Keratinocyte (primary cell): ENCODE measurements at regions not wholly inside any gene's neighbourhood (a gene's known extent, or its start where the extent isn't known, plus 50 kb on each side); places are given as distances from the start of the nearest gene placed in this dataset.
"Not testable (repeated sequence)": the region's sequence is repeated elsewhere in the genome, so short reads cannot be mapped to it uniquely, and the experiment has no call there.

ENCODE experiments used
- DNase-seq: peaks from one replicate; pipeline ENCODE4 v3.0.0-alpha.2; 2011; ENCODE audit warnings: low read depth, missing footprints, low spot score
- FAIRE-seq: peaks from 2 replicates; lab custom pipeline; 2011; peaks lifted over from hg19 to GRCh38; lab: Jason Lieb, UNC
- H2AFZ ChIP-seq: 2 replicates; pipeline ENCODE4 v1.6.0; 2012; ENCODE audit warnings: low read length, control low read depth, inconsistent platforms; ENCODE audit not compliant: control insufficient read depth
- H3K27ac ChIP-seq: 2 replicates; pipeline ENCODE4 v1.5.1; 2011; ENCODE audit warnings: low read length; ENCODE audit not compliant: control insufficient read depth, insufficient read depth
- H3K27me3 ChIP-seq: 3 replicates; pipeline ENCODE4 v1.6.0; 2011; ENCODE audit warnings: low read length; ENCODE audit not compliant: control insufficient read depth, insufficient read depth; ENCODE audit errors: extremely low read depth
- H3K36me3 ChIP-seq, 2 experiments: 2 replicates in 1 of 2; 3 replicates in 1 of 2; pipeline ENCODE4 v1.5.1; 2011; ENCODE audit warnings: low read length in 2 of 2, mild to moderate bottlenecking in 1 of 2; ENCODE audit not compliant: control insufficient read depth in 2 of 2, insufficient read depth in 2 of 2; ENCODE audit errors: extremely low read depth in 1 of 2
- H3K4me1 ChIP-seq: 3 replicates; pipeline ENCODE4 v1.5.1; 2011; ENCODE audit warnings: low read length; ENCODE audit not compliant: control insufficient read depth, insufficient read depth; ENCODE audit errors: extremely low read depth
- H3K4me2 ChIP-seq: 3 replicates; pipeline ENCODE4 v1.6.0; 2011; ENCODE audit warnings: low read depth, low read length; ENCODE audit not compliant: control insufficient read depth, insufficient read depth; ENCODE audit errors: extremely low read depth
- H3K4me3 ChIP-seq, 3 experiments: fragments of 200-600 bp in 1 of 3; sonication (generic) in 1 of 3; 2 replicates in 2 of 3; 3 replicates in 1 of 3; pipeline ENCODE4 v1.5.1; 2011 to 2016; ENCODE audit warnings: low read length in 3 of 3, mild to moderate bottlenecking in 3 of 3, control low read depth in 2 of 3, inconsistent platforms in 1 of 3, low read depth in 1 of 3, mixed read lengths in 1 of 3, mixed run types in 1 of 3, moderate library complexity in 1 of 3; ENCODE audit not compliant: control insufficient read depth in 2 of 3, insufficient read depth in 2 of 3; ENCODE audit errors: extremely low read depth in 1 of 3
- H3K79me2 ChIP-seq: 2 replicates; pipeline ENCODE4 v1.6.0; 2012; ENCODE audit warnings: low read length; ENCODE audit not compliant: control insufficient read depth, insufficient read depth
- H3K9ac ChIP-seq: 3 replicates; pipeline ENCODE4 v1.6.0; 2011; ENCODE audit warnings: low read length; ENCODE audit not compliant: control insufficient read depth, insufficient read depth; ENCODE audit errors: extremely low read depth
- H3K9me1 ChIP-seq: 3 replicates; pipeline ENCODE4 v1.6.0; 2011; ENCODE audit warnings: low read length; ENCODE audit not compliant: control insufficient read depth, insufficient read depth; ENCODE audit errors: extremely low read depth
- H3K9me3 ChIP-seq: 2 replicates; pipeline ENCODE4 v1.5.1; 2012; ENCODE audit warnings: low read depth, low read length; ENCODE audit not compliant: control insufficient read depth
- H4K20me1 ChIP-seq: 3 replicates; pipeline ENCODE4 v1.6.0; 2011; ENCODE audit warnings: low read length; ENCODE audit not compliant: control insufficient read depth, insufficient read depth; ENCODE audit errors: extremely low read depth
- CTCF ChIP-seq, 3 experiments: IDR thresholded peaks in 1 of 3; conservative IDR thresholded peaks in 1 of 3; optimal IDR thresholded peaks in 1 of 3; 2 replicates in 2 of 3; 3 replicates in 1 of 3; pipeline versions ENCODE3 to v1.5.1; 2011; ENCODE audit warnings: low read length in 3 of 3, mild to moderate bottlenecking in 3 of 3, moderate library complexity in 2 of 3, control low read depth in 1 of 3, inconsistent platforms in 1 of 3; ENCODE audit not compliant: insufficient read depth in 2 of 3; ENCODE audit errors: extremely low read depth in 1 of 3
- EZH2 ChIP-seq: IDR thresholded peaks from one replicate; pipeline ENCODE4 v1.6.1; 2012; ENCODE audit warnings: inconsistent platforms, mild to moderate bottlenecking, low read length, moderate library complexity
- dilution Hi-C: fragments of 300-500 bp; cut with MboI; formaldehyde crosslinking; loops from one replicate; pipeline ENCODE4 v1.7.0; 2020; ENCODE audit warnings: low sequenced_read_pairs; ENCODE audit not compliant: extremely low pct_ligation_motif_present

- dilution Hi-C loops, result no loop called here
- no peak overlapping the region for H3K9ac ChIP-seq
- no peak for FAIRE-seq
These were observed 186.2 kb downstream of the CYP26B1 start for GRCh38 chr2:71961289-71962027.

GRCh38 chr2:71959494-71959893 lies 188.2 kb downstream of the CYP26B1 start:
- Histone ChIP-seq H2AFZ (no peak overlapping the region), H3K27me3 (no peaks in the 10 kb centered on the region), H3K9ac (no peak overlapping the region), H3K27ac (no peak overlapping the region), H3K4me2 (no peak overlapping the region), H3K4me3 (no peak overlapping the region), H3K4me1 (no peaks in the 10 kb centered on the region), H3K9me1 (no peaks in the 10 kb centered on the region), H3K9me3 (no peaks in the 10 kb centered on the region), H4K20me1 (no peaks in the 10 kb centered on the region), H3K79me2 (no peaks in the 10 kb centered on the region), H3K36me3 (no peaks in the 10 kb centered on the region)
- TF ChIP-seq CTCF (optimal IDR thresholded peaks at IDR 0.05 in 1 of 3, IDR thresholded peaks at IDR 0.05 in 1 of 3, conservative IDR thresholded peaks at IDR 0.05 in 1 of 3; ENCODE audit: extremely low read depth in 1 of 3, insufficient read depth in 2 of 3, low read length in 3 of 3), result no peak
- no peak for DNase-seq
- dilution Hi-C loops, result no loop called here
- no peak for FAIRE-seq

More at GRCh38 chr2:71961289-71962027, 186.2 kb downstream of the CYP26B1 start:
- Histone ChIP-seq H3K27ac (no peak overlapping the region), H2AFZ (no peak overlapping the region), H3K4me2 (no peak overlapping the region), H3K36me3 (no peaks in the 10 kb centered on the region), H3K27me3 (no peaks in the 10 kb centered on the region), H3K79me2 (no peaks in the 10 kb centered on the region), H3K4me1 (no peaks in the 10 kb centered on the region), H4K20me1 (no peaks in the 10 kb centered on the region), H3K4me3 (no peak overlapping the region), H3K9me1 (no peaks in the 10 kb centered on the region), H3K9me3 (no peaks in the 10 kb centered on the region)
- no peak for DNase-seq
- no peak for TF ChIP-seq CTCF (optimal IDR thresholded peaks at IDR 0.05 in 1 of 3, IDR thresholded peaks at IDR 0.05 in 1 of 3, conservative IDR thresholded peaks at IDR 0.05 in 1 of 3; ENCODE audit: extremely low read depth in 1 of 3, insufficient read depth in 2 of 3, low read length in 3 of 3)
- TF ChIP-seq EZH2, result no peak

GRCh38 chr2:71958426-71958825 lies 189.2 kb downstream of the CYP26B1 start:
- FAIRE-seq, H3K27me3 ChIP-seq, H3K4me1 ChIP-seq, H3K36me3 ChIP-seq, H3K79me2 ChIP-seq, H3K9ac ChIP-seq, H3K4me3 ChIP-seq, H3K27ac ChIP-seq, H2AFZ ChIP-seq, dilution Hi-C loops, H4K20me1 ChIP-seq, DNase-seq, H3K9me1 ChIP-seq, H3K9me3 ChIP-seq, H3K4me2 ChIP-seq: not testable (repeated sequence)
